Bronchial epithelial cell (primary cell): ENCODE measurements at regions not wholly inside any gene's neighbourhood (a gene's known extent, or its start where the extent isn't known, plus 50 kb on each side); places are given as distances from the start of the nearest gene placed in this dataset.

ENCODE experiments used
- DNase-seq: peaks from one replicate; pipeline ENCODE4 v3.0.0-alpha.2; 2010; ENCODE audit warnings: low read depth
- FAIRE-seq: peaks from 2 replicates; lab custom pipeline; 2011; peaks lifted over from hg19 to GRCh38; lab: Jason Lieb, UNC
- H3K27me3 ChIP-seq: 2 replicates; pipeline ENCODE4 v1.5.1; 2011; ENCODE audit warnings: low read length; ENCODE audit not compliant: control insufficient read depth, insufficient read depth
- H3K36me3 ChIP-seq: 2 replicates; pipeline ENCODE4 v1.5.1; 2011; ENCODE audit warnings: low read length; ENCODE audit not compliant: control insufficient read depth, insufficient read depth
- H3K4me3 ChIP-seq: 2 replicates; pipeline ENCODE4 v1.5.1; 2011; ENCODE audit warnings: mild to moderate bottlenecking, low read depth, low read length, control low read depth
- CTCF ChIP-seq: IDR thresholded peaks from 2 replicates; pipeline ENCODE4 v1.5.1; 2011; ENCODE audit warnings: mild to moderate bottlenecking, moderate library complexity, low read length, control low read depth, inconsistent platforms; ENCODE audit not compliant: insufficient read depth, severe bottlenecking

GRCh38 chr12:92604786-92605185, 98.0 kb upstream of the PLEKHG7 start:
- Histone ChIP-seq H3K27me3 (no peaks in the 10 kb centered on the region), H3K36me3 (no peaks in the 10 kb centered on the region), H3K4me3 (no peak overlapping the region)
- DNase-seq (no peak), FAIRE-seq (no peak)
- no peak for TF ChIP-seq CTCF

DNA sequence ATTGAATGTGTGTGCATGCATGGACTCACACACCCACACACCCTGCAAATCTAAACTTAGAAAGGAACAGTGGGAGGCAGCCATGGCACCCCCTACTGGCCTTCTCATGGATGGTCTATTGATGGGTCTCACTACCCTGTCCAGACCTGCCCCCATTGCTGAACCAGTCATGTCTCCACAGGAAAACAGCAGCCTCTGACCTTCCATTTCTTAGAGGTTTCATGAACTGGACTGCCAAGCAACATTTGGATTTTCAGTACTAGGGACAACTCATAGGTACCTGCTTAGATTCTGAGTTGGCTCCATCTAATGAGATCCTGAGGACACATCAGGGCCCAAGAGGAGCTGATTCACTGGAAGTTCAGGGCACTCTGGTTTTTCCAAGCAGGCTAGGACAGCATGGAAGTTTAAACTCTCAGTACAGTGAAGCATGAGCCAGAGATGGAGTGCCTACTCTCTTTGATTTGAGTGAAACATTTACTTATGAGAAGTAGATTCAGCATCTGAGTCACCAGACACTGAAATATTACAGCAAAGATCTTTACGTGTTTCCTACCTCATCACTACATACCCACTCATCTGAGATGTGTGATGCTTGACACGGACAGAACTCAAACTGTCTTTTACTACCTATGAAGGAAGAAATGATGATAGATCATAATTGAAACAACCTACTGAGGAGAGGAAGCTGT, 98.9 kb upstream of the PLEKHG7 start:
- peak; percentile 15 for TF ChIP-seq CTCF
- Histone ChIP-seq H3K36me3 (no peaks in the 10 kb centered on the region), H3K4me3 (no peak overlapping the region), H3K27me3 (no peaks in the 10 kb centered on the region)
- FAIRE-seq (no peak), DNase-seq (peak; percentile 82)

DNA sequence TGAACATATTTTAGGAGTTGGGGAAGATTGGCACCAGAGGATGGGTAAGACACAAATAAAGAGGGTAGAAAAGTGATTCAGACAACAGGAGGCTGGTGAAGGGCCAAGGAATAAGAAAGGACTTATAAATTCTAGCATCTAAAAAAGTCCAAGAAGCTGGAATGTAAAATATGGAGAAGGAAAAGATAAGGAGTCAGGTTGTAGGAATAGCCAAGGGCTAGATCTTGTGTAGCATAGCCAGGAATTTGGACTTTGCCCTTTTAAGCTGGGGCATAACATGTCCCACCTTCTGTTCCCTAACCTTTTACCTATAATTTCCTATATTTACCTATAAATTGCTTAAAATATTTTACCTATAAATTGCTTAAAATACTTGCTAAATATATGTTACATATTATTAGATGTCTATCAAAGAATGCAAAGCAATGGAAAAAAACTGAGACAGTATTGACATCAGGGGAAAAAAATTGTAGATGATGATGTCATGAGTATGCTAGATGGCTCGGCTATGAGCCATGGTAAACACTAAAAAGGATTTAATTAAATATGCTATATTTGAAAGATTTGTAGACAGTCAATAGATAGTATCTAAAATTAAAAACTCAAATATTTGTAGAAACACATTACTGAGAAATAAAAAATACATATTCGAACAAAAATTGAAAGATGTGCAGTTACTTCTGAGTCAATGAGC, 99.7 kb upstream of the PLEKHG7 start:
- H3K4me3 ChIP-seq: no peak overlapping the region
- FAIRE-seq (no peak), DNase-seq (peak; percentile 61)
- no peak for TF ChIP-seq CTCF
- no peaks in the 10 kb centered on the region for H3K27me3 ChIP-seq
- H3K36me3 ChIP-seq: no peaks in the 10 kb centered on the region

DNA sequence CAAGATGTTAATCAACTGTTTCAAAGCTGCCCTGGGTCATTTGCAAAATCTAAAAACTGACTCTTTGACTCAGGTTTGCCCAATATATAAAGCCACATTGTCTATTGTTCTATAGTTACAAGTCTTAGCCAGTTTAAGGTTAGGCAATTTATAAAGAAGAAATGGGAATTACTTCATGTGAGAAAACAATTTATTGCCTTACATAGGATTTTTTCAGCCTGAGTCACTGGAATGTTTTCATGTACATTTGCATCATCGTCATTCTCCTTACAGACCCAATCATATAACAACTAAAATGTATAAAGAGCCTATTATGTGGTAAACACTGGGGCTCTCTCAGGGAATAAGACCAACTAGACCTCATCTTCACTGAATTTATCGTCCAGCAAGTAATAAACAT, 100.3 kb upstream of the PLEKHG7 start:
- no peak for FAIRE-seq
- TF ChIP-seq CTCF: no peak
- Histone ChIP-seq H3K27me3 (no peaks in the 10 kb centered on the region), H3K36me3 (no peaks in the 10 kb centered on the region), H3K4me3 (no peak overlapping the region)
- peak; percentile 99 for DNase-seq

DNA sequence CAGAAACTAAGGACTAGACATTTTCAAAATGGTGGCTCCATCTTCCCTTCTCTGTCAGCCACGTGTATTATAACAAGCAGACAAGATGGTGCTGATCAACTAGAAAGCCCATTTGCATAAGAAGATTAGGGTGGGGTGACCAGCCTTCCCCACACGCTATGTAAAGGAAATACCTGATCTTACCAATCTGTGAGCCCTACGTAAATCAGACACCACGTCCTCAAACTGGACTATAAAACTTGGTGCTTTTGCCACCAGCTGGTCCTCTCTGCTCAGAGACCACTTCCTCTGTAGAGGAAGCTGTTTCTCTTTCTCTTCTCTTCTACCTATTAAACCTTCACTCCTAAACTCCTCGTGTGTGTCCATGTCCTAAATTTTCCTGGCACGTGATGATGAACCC, 101.1 kb upstream of the PLEKHG7 start:
- FAIRE-seq (no peak), DNase-seq (no peak)
- Histone ChIP-seq H3K27me3 (no peaks in the 10 kb centered on the region), H3K36me3 (no peaks in the 10 kb centered on the region), H3K4me3 (no peak overlapping the region)
- no peak for TF ChIP-seq CTCF

- H3K36me3 ChIP-seq: no peaks in the 10 kb centered on the region
- H3K4me3 ChIP-seq: no peak overlapping the region
- FAIRE-seq: no peak
- H3K27me3 ChIP-seq: no peaks in the 10 kb centered on the region
- no peak for DNase-seq
- no peak for TF ChIP-seq CTCF
Observed at GRCh38 chr12:92601176-92601575, 101.6 kb upstream of the PLEKHG7 start.
